Endodermal cell (in vitro differentiated cells): ENCODE measurements at regions not wholly inside any gene's neighbourhood (a gene's known extent, or its start where the extent isn't known, plus 50 kb on each side); places are given as distances from the start of the nearest gene placed in this dataset.

Experiments
- DNase-seq: peaks from one replicate; pipeline ENCODE4 v3.0.0-alpha.2; 2017
- H3K27ac ChIP-seq: 2 replicates; pipeline ENCODE4 v1.5.1; 2013; ENCODE audit warnings: mild to moderate bottlenecking, low read depth, low read length, moderate library complexity
- H3K27me3 ChIP-seq: 2 replicates; pipeline ENCODE4 v1.6.1; 2013; ENCODE audit warnings: mild to moderate bottlenecking, low read length, moderate library complexity; ENCODE audit not compliant: insufficient read depth, control insufficient read depth, poor library complexity, severe bottlenecking
- H3K36me3 ChIP-seq: 2 replicates; pipeline ENCODE4 v1.7.0; 2013; ENCODE audit warnings: mild to moderate bottlenecking, low read length, moderate library complexity; ENCODE audit not compliant: control insufficient read depth, insufficient read depth
- H3K4me1 ChIP-seq: one replicate; pipeline ENCODE4 v1.7.0; 2013; ENCODE audit warnings: low read length; ENCODE audit not compliant: control insufficient read depth, insufficient read depth
- H3K4me3 ChIP-seq: 2 replicates; pipeline ENCODE4 v1.5.1; 2013; ENCODE audit warnings: mild to moderate bottlenecking, low read length, moderate library complexity
- H3K9ac ChIP-seq: 2 replicates; pipeline ENCODE4 v1.6.1; 2013; ENCODE audit warnings: mild to moderate bottlenecking, low read length, moderate library complexity; ENCODE audit not compliant: poor library complexity, severe bottlenecking; ENCODE audit errors: extremely low read depth
- H3K9me3 ChIP-seq: 2 replicates; pipeline ENCODE4 v1.6.1; 2013; ENCODE audit warnings: mild to moderate bottlenecking, low read length, moderate library complexity; ENCODE audit not compliant: control insufficient read depth
- H3K27ac Mint-ChIP-seq: 2 replicates; pipeline ENCODE4 v1.8.0; 2020; ENCODE audit warnings: mixed read lengths
- H3K27me3 Mint-ChIP-seq: 2 replicates; pipeline ENCODE4 v1.8.0; 2021; ENCODE audit warnings: mild to moderate bottlenecking, mixed read lengths; ENCODE audit not compliant: insufficient read depth
- H3K36me3 Mint-ChIP-seq: 2 replicates; pipeline ENCODE4 v1.8.0; 2020; ENCODE audit warnings: low read depth, mixed read lengths
- H3K4me1 Mint-ChIP-seq: 2 replicates; pipeline ENCODE4 v1.8.0; 2020; ENCODE audit warnings: mixed read lengths
- H3K4me3 Mint-ChIP-seq: 2 replicates; pipeline ENCODE4 v1.8.0; 2020; ENCODE audit warnings: mild to moderate bottlenecking, moderate library complexity, mixed read lengths
- H3K9me3 Mint-ChIP-seq: 2 replicates; pipeline ENCODE4 v1.8.0; 2020; ENCODE audit warnings: mild to moderate bottlenecking, mixed read lengths
- WGBS, 2 experiments: methylation state at CpG; one replicate each; pipeline versions ENCODE4 v1.1.5 to v1.1.7; 2013; ENCODE audit warnings: missing lambda C conversion rate in 2 of 2, mixed read lengths in 1 of 2; ENCODE audit not compliant: insufficient coverage in 1 of 2, insufficient read length in 1 of 2; 5-methylcytosine and 5-hydroxymethylcytosine counted together
- TF ChIP-seq, protein P1 (sequence below): fragments of 200-600 bp; sonication (generic); conservative IDR thresholded peaks from 2 replicates; pipeline ENCODE4 v1.5.0; 2021; ENCODE audit warnings: antibody characterized with exemption, mild to moderate bottlenecking

DNA sequence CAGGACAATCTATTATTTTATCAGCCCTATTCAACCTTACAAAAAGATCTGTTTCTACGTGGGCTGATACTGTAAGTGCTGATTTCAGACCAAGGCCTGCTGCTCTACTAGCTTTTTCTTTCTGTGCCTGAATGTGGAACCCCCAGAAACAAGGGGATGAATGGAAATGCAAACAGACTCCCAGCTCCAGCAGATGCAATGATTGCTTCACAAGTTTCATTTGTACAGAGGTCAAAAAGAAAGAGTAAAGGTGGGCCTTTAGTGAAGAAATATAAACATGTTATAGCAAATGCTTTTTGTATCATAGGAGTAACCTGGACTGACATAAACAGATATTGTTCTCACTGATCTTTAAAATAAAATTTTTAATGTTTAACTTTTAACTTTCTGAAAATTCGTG is 130.2 kb upstream of the SLC25A13 start:
- Histone ChIP-seq H3K27ac (no peak overlapping the region), H3K9me3 (no peaks in the 10 kb centered on the region), H3K36me3 (no peaks in the 10 kb centered on the region), H3K4me1 (no peaks in the 10 kb centered on the region), H3K4me3 (no peak overlapping the region), H3K27me3 (no peaks in the 10 kb centered on the region), H3K9ac (no peak overlapping the region)
- Mint-ChIP-seq H3K9me3 (no peaks in the 10 kb centered on the region), H3K27ac (no peak overlapping the region), H3K4me1 (no peaks in the 10 kb centered on the region), H3K4me3 (no peak overlapping the region), H3K36me3 (no peaks in the 10 kb centered on the region), H3K27me3 (no peaks in the 10 kb centered on the region)
- DNase-seq = no peak
- TF ChIP-seq, protein P1, sequence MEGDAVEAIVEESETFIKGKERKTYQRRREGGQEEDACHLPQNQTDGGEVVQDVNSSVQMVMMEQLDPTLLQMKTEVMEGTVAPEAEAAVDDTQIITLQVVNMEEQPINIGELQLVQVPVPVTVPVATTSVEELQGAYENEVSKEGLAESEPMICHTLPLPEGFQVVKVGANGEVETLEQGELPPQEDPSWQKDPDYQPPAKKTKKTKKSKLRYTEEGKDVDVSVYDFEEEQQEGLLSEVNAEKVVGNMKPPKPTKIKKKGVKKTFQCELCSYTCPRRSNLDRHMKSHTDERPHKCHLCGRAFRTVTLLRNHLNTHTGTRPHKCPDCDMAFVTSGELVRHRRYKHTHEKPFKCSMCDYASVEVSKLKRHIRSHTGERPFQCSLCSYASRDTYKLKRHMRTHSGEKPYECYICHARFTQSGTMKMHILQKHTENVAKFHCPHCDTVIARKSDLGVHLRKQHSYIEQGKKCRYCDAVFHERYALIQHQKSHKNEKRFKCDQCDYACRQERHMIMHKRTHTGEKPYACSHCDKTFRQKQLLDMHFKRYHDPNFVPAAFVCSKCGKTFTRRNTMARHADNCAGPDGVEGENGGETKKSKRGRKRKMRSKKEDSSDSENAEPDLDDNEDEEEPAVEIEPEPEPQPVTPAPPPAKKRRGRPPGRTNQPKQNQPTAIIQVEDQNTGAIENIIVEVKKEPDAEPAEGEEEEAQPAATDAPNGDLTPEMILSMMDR = no peak
- 71 to 83% methylated on average over 2 of the region's 2 CpGs for WGBS, 2 experiments

- Mint-ChIP-seq H3K36me3 (no peaks in the 10 kb centered on the region), H3K4me1 (no peaks in the 10 kb centered on the region), H3K27me3 (no peaks in the 10 kb centered on the region), H3K27ac (no peak overlapping the region), H3K4me3 (no peak overlapping the region), H3K9me3 (no peaks in the 10 kb centered on the region)
- H3K9me3 ChIP-seq = no peaks in the 10 kb centered on the region
- no peaks in the 10 kb centered on the region for H3K27me3 ChIP-seq
- peak; percentile 59 for DNase-seq
- no peak overlapping the region for H3K9ac ChIP-seq
- TF ChIP-seq, protein P1 = no peak
- H3K4me3 ChIP-seq = no peak overlapping the region
- H3K36me3 ChIP-seq = no peaks in the 10 kb centered on the region
- WGBS, 2 experiments = 70 to 79% methylated on average over 3 to 4 of the region's 4 CpGs
- no peaks in the 10 kb centered on the region for H3K4me1 ChIP-seq
- no peak overlapping the region for H3K27ac ChIP-seq
Observed at GRCh38 chr7:96449094-96449493, 127.2 kb upstream of the SLC25A13 start.

DNA sequence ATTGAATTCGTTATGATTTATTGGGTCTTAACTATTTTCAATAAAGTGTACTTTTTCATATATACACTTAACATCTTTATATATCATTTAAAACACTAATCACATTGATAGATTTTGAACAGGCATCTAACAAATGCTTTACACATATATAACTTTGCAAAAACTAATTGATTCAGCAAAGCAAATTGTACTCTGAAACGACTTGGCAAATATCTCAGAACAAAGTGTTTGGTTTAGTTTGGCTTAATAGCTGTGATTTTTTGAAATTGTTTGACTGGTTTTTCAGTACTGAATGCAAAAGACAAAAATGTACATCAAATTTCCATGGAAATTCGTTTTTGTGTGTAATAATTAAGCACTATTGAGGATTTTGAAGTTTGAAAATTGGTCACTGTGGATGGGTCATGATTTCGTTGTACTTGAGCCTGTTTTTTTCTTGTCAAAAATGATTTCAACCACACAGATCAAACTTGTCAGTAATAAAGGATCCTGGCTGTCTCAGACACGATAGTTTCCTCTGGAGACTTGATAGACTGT is 125.3 kb upstream of the SLC25A13 start:
- Histone ChIP-seq H3K36me3 (no peaks in the 10 kb centered on the region), H3K27ac (no peak overlapping the region), H3K9ac (no peak overlapping the region), H3K9me3 (no peaks in the 10 kb centered on the region), H3K4me1 (no peaks in the 10 kb centered on the region), H3K27me3 (no peaks in the 10 kb centered on the region), H3K4me3 (no peak overlapping the region)
- Mint-ChIP-seq H3K27ac (no peak overlapping the region), H3K9me3 (no peaks in the 10 kb centered on the region), H3K27me3 (no peaks in the 10 kb centered on the region), H3K4me1 (no peaks in the 10 kb centered on the region), H3K4me3 (no peak overlapping the region), H3K36me3 (no peaks in the 10 kb centered on the region)
- TF ChIP-seq, protein P1 = no peak
- DNase-seq = no peak
- WGBS, 2 experiments = 86 to 88% methylated on average over 3 to 5 of the region's 5 CpGs
